ENCODE measurements at regions not wholly inside any gene's neighbourhood (a gene's known extent, or its start where the extent isn't known, plus 50 kb on each side); places are given as distances from the start of the nearest gene placed in this dataset.

- no peak for TF ChIP-seq PKNOX1 (IDR thresholded peaks at IDR 0.05)
- TF ChIP-seq CTBP1 (IDR thresholded peaks at IDR 0.05; ENCODE audit: borderline replicate concordance) = no peak
- no peak for TF ChIP-seq ELF4 (IDR thresholded peaks at IDR 0.05)
- no peak for TF ChIP-seq TARDBP (IDR thresholded peaks at IDR 0.05)
- TF ChIP-seq HDGF (IDR thresholded peaks at IDR 0.05; ENCODE audit: borderline replicate concordance) = no peak
- TF ChIP-seq ARNT (IDR thresholded peaks at IDR 0.05) = no peak
- TF ChIP-seq SP1 (IDR thresholded peaks at IDR 0.05) = no peak
- no peak for TF ChIP-seq FOXA1 (IDR thresholded peaks at IDR 0.05)
- TF ChIP-seq FOXK2 (IDR thresholded peaks at IDR 0.05) = no peak
- TF ChIP-seq NFRKB (IDR thresholded peaks at IDR 0.05) = no peak
- no peak for TF ChIP-seq LEF1 (IDR thresholded peaks at IDR 0.05; ENCODE audit: borderline replicate concordance)
- TF ChIP-seq SUZ12 (IDR thresholded peaks at IDR 0.05) = no peak
- no peak for TF ChIP-seq ZNF384 (IDR thresholded peaks at IDR 0.05)
- TF ChIP-seq BHLHE40 (IDR thresholded peaks at IDR 0.05; ENCODE audit: borderline replicate concordance) = no peak
- no peak for TF ChIP-seq L3MBTL2 (conservative IDR thresholded peaks at IDR 0.05)
- no peak for TF ChIP-seq FOXM1 (IDR thresholded peaks at IDR 0.05; ENCODE audit: borderline replicate concordance)
- DNase-seq (ENCODE audit: extremely low spot score) = no peak
- ChIA-PET POLR2A (no interaction called here), CTCF (no interaction called here)
These were observed 179.4 kb upstream of the BCL6 start for GRCh38 chr3:187924651-187925050.

GRCh38 chr3:187925326-187925725 lies 180.1 kb upstream of the BCL6 start:
- DNase-seq (ENCODE audit: extremely low spot score) = no peak
- CTCF ChIA-PET = no interaction called here
- TF ChIP-seq ZNF384 (IDR thresholded peaks at IDR 0.05) (no peak), TARDBP (IDR thresholded peaks at IDR 0.05) (no peak), HDGF (IDR thresholded peaks at IDR 0.05; ENCODE audit: borderline replicate concordance) (no peak)
- POLR2A ChIA-PET = no interaction called here

GRCh38 chr3:187926620-187927019 lies 181.4 kb upstream of the BCL6 start:
- ChIA-PET POLR2A (no interaction called here), CTCF (no interaction called here)
- TF ChIP-seq ELF4 (IDR thresholded peaks at IDR 0.05) (no peak), BHLHE40 (IDR thresholded peaks at IDR 0.05; ENCODE audit: borderline replicate concordance) (no peak)
- DNase-seq (ENCODE audit: extremely low spot score) = no peak

- ChIA-PET POLR2A (no interaction called here), CTCF (no interaction called here)
- no peak for DNase-seq (ENCODE audit: extremely low spot score)
- TF ChIP-seq ZNF384 (IDR thresholded peaks at IDR 0.05) (no peak), FOXA1 (IDR thresholded peaks at IDR 0.05) (no peak), FOXM1 (IDR thresholded peaks at IDR 0.05; ENCODE audit: borderline replicate concordance) (no peak), FOXK2 (IDR thresholded peaks at IDR 0.05) (no peak), CTBP1 (IDR thresholded peaks at IDR 0.05; ENCODE audit: borderline replicate concordance) (no peak), SUZ12 (IDR thresholded peaks at IDR 0.05) (no peak), BHLHE40 (IDR thresholded peaks at IDR 0.05; ENCODE audit: borderline replicate concordance) (no peak), HDGF (IDR thresholded peaks at IDR 0.05; ENCODE audit: borderline replicate concordance) (no peak), PKNOX1 (IDR thresholded peaks at IDR 0.05) (no peak), ARNT (IDR thresholded peaks at IDR 0.05) (no peak), L3MBTL2 (conservative IDR thresholded peaks at IDR 0.05) (no peak), TARDBP (IDR thresholded peaks at IDR 0.05) (no peak), LEF1 (IDR thresholded peaks at IDR 0.05; ENCODE audit: borderline replicate concordance) (no peak), NFRKB (IDR thresholded peaks at IDR 0.05) (no peak)
These were observed 182.3 kb upstream of the BCL6 start for GRCh38 chr3:187927565-187927964.

- CTCF ChIA-PET = no interaction called here
- DNase-seq (ENCODE audit: extremely low spot score) = no peak
- POLR2A ChIA-PET = no interaction called here
- no peak for TF ChIP-seq L3MBTL2 (conservative IDR thresholded peaks at IDR 0.05)
- TF ChIP-seq TARDBP (IDR thresholded peaks at IDR 0.05) = no peak
- TF ChIP-seq BHLHE40 (IDR thresholded peaks at IDR 0.05; ENCODE audit: borderline replicate concordance) = no peak
These were observed 184.0 kb upstream of the BCL6 start for GRCh38 chr3:187929112-187929816.

- ChIA-PET POLR2A (no interaction called here), CTCF (no interaction called here)
- no peak for DNase-seq (ENCODE audit: extremely low spot score)
- no peak for TF ChIP-seq BHLHE40 (IDR thresholded peaks at IDR 0.05; ENCODE audit: borderline replicate concordance)
- TF ChIP-seq SP1 (IDR thresholded peaks at IDR 0.05) = no peak
- TF ChIP-seq TARDBP (IDR thresholded peaks at IDR 0.05) = no peak
- no peak for TF ChIP-seq CTBP1 (IDR thresholded peaks at IDR 0.05; ENCODE audit: borderline replicate concordance)
- no peak for TF ChIP-seq ELF4 (IDR thresholded peaks at IDR 0.05)
- TF ChIP-seq ARNT (IDR thresholded peaks at IDR 0.05) = no peak
These were observed 184.8 kb upstream of the BCL6 start for GRCh38 chr3:187930021-187930420.

GRCh38 chr3:187931101-187931500 lies 185.8 kb upstream of the BCL6 start:
- ChIA-PET CTCF (no interaction called here), POLR2A (no interaction called here)
- TF ChIP-seq ZNF384 (IDR thresholded peaks at IDR 0.05) (no peak), L3MBTL2 (conservative IDR thresholded peaks at IDR 0.05) (no peak), CTBP1 (IDR thresholded peaks at IDR 0.05; ENCODE audit: borderline replicate concordance) (no peak), PKNOX1 (IDR thresholded peaks at IDR 0.05) (no peak), TARDBP (IDR thresholded peaks at IDR 0.05) (no peak), ARNT (IDR thresholded peaks at IDR 0.05) (no peak), ELF4 (IDR thresholded peaks at IDR 0.05) (no peak), FOXM1 (IDR thresholded peaks at IDR 0.05; ENCODE audit: borderline replicate concordance) (no peak), SP1 (IDR thresholded peaks at IDR 0.05) (no peak), NFRKB (IDR thresholded peaks at IDR 0.05) (no peak), FOXA1 (IDR thresholded peaks at IDR 0.05) (no peak), FOXK2 (IDR thresholded peaks at IDR 0.05) (no peak), LEF1 (IDR thresholded peaks at IDR 0.05; ENCODE audit: borderline replicate concordance) (no peak), HDGF (IDR thresholded peaks at IDR 0.05; ENCODE audit: borderline replicate concordance) (no peak), SUZ12 (IDR thresholded peaks at IDR 0.05) (no peak), BHLHE40 (IDR thresholded peaks at IDR 0.05; ENCODE audit: borderline replicate concordance) (no peak)
- DNase-seq (ENCODE audit: extremely low spot score) = no peak

Measured in HEK293T (cell line).